ENCODE measurements at regions not wholly inside any gene's neighbourhood (a gene's known extent, or its start where the extent isn't known, plus 50 kb on each side); places are given as distances from the start of the nearest gene placed in this dataset.

DNA sequence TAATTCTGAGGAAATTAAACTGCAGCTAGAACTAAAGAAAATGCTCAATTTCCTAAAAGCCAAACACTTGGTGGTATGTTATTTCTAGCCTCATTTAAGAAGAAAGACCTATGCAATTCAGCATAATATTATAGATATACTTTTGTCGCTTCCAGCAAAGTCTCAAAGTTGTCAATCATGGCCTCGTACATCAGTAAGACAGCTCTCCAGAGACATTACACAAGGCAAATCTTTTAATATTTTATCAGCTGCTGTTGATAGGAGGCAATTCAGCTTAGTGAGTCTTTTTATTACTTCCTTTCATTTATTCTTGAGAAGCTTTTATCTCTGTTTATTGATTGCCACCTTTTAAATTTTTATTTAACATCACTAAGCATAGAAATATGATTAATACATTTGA lies 294.3 kb downstream of the FSIP2 start:
- H3K36me3 ChIP-seq (ENCODE audit: control insufficient read depth, insufficient read depth, low read length) = no peaks in the 10 kb centered on the region
- DNase-seq (ENCODE audit: extremely low read depth in 1 of 4, low spot score in 3 of 4) = no peak
- in situ Hi-C loops (cut with MboI) = no loop called here
- H3K9me3 ChIP-seq (replicated peaks; ENCODE audit: control insufficient read depth, insufficient read depth, low read depth, low read length) = no peaks in the 10 kb centered on the region
- no TSS peak for BruUV-seq (replicated peaks)
- intact Hi-C loops (cut with micrococcal nuclease) = no loop called here
- no peak for FAIRE-seq
- ChIA-PET CTCF (ENCODE audit: low intra/inter-chr PET ratio) (no interaction called here), POLR2A (interaction anchor here (0.6 kb wide), 1 partner anchor 1445 kb away, joined by 3 read pairs; no protein-coding TSS in a partner anchor)
- H3K9me1 ChIP-seq (ENCODE audit: control insufficient read depth, insufficient read depth, low read length) = no peaks in the 10 kb centered on the region
- ATAC-seq = no peak
- H3K79me2 ChIP-seq (ENCODE audit: control insufficient read depth, insufficient read depth, low read length) = no peaks in the 10 kb centered on the region
- no peak overlapping the region for H3K4me3 ChIP-seq
- no peaks in the 10 kb centered on the region for H3K27me3 ChIP-seq (ENCODE audit: control insufficient read depth in 2 of 2, insufficient read depth in 2 of 2, low read length in 2 of 2)
- H3K4me2 ChIP-seq (ENCODE audit: insufficient read depth, low read length) = no peak overlapping the region
- no peak overlapping the region for H2AFZ ChIP-seq (ENCODE audit: low read depth, low read length)
- TF ChIP-seq NR2C1 (IDR thresholded peaks at IDR 0.05) (no peak), NR2C1 (tag; IDR thresholded peaks at IDR 0.05) (no peak), MAFG (tag; conservative IDR thresholded peaks at IDR 0.05) (no peak), RBM39 (optimal IDR thresholded peaks at IDR 0.05; ENCODE audit: low read depth, low read length) (no peak), ZNF174 (CRISPR knock-in tag; IDR thresholded peaks at IDR 0.05) (no peak), U2AF2 (optimal IDR thresholded peaks at IDR 0.05; ENCODE audit: low read depth, low read length) (no peak), TSC22D4 (tag; IDR thresholded peaks at IDR 0.05) (no peak), SMAD4 (CRISPR knock-in tag; conservative IDR thresholded peaks at IDR 0.05) (no peak), SMC3 (conservative IDR thresholded peaks at IDR 0.05; ENCODE audit: insufficient read depth, low read depth, low read length) (no peak), TARDBP (IDR thresholded peaks at IDR 0.05) (no peak), MBD2 (IDR thresholded peaks at IDR 0.05; ENCODE audit: borderline replicate concordance, low read depth) (no peak), KLF1 (tag; IDR thresholded peaks at IDR 0.05) (no peak), ZNF699 (CRISPR knock-in tag; IDR thresholded peaks at IDR 0.05; ENCODE audit: insufficient replicate concordance) (no peak), PHB (CRISPR knock-in tag; IDR thresholded peaks at IDR 0.05) (no peak), ESRRB (CRISPR knock-in tag; IDR thresholded peaks at IDR 0.05; ENCODE audit: borderline replicate concordance) (no peak)
- TF ChIP-seq, protein P1, sequence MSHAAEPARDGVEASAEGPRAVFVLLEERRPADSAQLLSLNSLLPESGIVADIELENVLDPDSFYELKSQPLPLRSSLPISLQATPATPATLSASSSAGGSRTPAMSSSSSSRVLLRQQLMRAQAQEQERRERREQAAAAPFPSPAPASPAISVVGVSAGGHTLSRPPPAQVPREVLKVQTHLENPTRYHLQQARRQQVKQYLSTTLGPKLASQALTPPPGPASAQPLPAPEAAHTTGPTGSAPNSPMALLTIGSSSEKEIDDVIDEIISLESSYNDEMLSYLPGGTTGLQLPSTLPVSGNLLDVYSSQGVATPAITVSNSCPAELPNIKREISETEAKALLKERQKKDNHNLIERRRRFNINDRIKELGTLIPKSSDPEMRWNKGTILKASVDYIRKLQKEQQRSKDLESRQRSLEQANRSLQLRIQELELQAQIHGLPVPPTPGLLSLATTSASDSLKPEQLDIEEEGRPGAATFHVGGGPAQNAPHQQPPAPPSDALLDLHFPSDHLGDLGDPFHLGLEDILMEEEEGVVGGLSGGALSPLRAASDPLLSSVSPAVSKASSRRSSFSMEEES (CRISPR knock-in tag; IDR thresholded peaks at IDR 0.05) = no peak
- TF ChIP-seq, protein P2, sequence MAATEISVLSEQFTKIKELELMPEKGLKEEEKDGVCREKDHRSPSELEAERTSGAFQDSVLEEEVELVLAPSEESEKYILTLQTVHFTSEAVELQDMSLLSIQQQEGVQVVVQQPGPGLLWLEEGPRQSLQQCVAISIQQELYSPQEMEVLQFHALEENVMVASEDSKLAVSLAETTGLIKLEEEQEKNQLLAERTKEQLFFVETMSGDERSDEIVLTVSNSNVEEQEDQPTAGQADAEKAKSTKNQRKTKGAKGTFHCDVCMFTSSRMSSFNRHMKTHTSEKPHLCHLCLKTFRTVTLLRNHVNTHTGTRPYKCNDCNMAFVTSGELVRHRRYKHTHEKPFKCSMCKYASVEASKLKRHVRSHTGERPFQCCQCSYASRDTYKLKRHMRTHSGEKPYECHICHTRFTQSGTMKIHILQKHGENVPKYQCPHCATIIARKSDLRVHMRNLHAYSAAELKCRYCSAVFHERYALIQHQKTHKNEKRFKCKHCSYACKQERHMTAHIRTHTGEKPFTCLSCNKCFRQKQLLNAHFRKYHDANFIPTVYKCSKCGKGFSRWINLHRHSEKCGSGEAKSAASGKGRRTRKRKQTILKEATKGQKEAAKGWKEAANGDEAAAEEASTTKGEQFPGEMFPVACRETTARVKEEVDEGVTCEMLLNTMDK (IDR thresholded peaks at IDR 0.05; ENCODE audit: borderline replicate concordance, insufficient read depth, low read depth, low read length, poor library complexity, severe bottlenecking) = no peak
- TF ChIP-seq, protein P3, sequence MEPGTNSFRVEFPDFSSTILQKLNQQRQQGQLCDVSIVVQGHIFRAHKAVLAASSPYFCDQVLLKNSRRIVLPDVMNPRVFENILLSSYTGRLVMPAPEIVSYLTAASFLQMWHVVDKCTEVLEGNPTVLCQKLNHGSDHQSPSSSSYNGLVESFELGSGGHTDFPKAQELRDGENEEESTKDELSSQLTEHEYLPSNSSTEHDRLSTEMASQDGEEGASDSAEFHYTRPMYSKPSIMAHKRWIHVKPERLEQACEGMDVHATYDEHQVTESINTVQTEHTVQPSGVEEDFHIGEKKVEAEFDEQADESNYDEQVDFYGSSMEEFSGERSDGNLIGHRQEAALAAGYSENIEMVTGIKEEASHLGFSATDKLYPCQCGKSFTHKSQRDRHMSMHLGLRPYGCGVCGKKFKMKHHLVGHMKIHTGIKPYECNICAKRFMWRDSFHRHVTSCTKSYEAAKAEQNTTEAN (CRISPR knock-in tag; IDR thresholded peaks at IDR 0.05) = no peak
- TF ChIP-seq, protein P4, sequence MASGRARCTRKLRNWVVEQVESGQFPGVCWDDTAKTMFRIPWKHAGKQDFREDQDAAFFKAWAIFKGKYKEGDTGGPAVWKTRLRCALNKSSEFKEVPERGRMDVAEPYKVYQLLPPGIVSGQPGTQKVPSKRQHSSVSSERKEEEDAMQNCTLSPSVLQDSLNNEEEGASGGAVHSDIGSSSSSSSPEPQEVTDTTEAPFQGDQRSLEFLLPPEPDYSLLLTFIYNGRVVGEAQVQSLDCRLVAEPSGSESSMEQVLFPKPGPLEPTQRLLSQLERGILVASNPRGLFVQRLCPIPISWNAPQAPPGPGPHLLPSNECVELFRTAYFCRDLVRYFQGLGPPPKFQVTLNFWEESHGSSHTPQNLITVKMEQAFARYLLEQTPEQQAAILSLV (tag; IDR thresholded peaks at IDR 0.05) = no peak
- no peaks in the 10 kb centered on the region for H4K20me1 ChIP-seq (replicated peaks; ENCODE audit: control insufficient read depth, insufficient read depth, low read length)
- H3K9ac ChIP-seq (ENCODE audit: insufficient read depth in 1 of 2, low read depth in 2 of 2, low read length in 2 of 2) = no peak overlapping the region
- no peaks in the 10 kb centered on the region for H3K4me1 ChIP-seq (replicated peaks in 1 of 2; ENCODE audit: control insufficient read depth in 2 of 2, insufficient read depth in 2 of 2, low read length in 2 of 2)
- 0% methylated on average over 2 of the region's 2 CpGs for WGBS (ENCODE audit: insufficient coverage, low coverage, missing lambda C conversion rate)
- H3K27ac ChIP-seq (ENCODE audit: extremely low read depth, low read depth, low read length) = no peak overlapping the region
